H1 (cell line): ENCODE measurements at regions not wholly inside any gene's neighbourhood (a gene's known extent, or its start where the extent isn't known, plus 50 kb on each side); places are given as distances from the start of the nearest gene placed in this dataset.

Source experiments
- SP2 ChIP-seq: IDR thresholded peaks from 2 replicates; pipeline ENCODE4 v1.6.1; 2012; ENCODE audit warnings: mild to moderate bottlenecking, low read length, inconsistent platforms
- TF ChIP-seq, protein P1 (sequence below): fragments of 300-600 bp; sonication (generic); IDR thresholded peaks from 2 replicates; pipeline ENCODE4 v1.7.1; 2012; ENCODE audit warnings: low read length, moderate library complexity, mild to moderate bottlenecking, inconsistent platforms; ENCODE audit not compliant: insufficient replicate concordance
- TF ChIP-seq, protein P2 (sequence below): IDR thresholded peaks from 2 replicates; pipeline ENCODE4 v1.6.1; 2011; ENCODE audit warnings: low read length, improper control_type of control experiment

DNA sequence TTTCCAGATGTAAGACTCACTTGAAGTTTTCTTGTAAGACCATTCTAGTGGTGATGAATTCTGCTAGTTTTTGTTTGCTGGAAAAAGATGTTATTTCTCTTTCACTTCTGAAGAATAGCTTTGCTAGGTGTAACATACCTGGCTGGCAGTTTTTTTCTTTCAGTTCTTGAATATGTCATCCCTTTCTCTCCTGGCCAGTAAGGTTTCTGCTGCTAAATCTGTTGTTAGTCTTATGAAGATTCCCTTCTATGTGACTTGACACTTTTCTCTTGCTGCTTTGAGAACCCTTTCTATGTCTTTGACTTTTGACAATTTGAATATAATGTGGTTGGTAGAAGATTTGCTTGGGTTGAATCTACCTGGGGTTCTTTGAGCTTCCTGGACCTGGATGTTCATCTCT lies 314.7 kb upstream of the NOX3 start (continued):
- TF ChIP-seq, protein P1, sequence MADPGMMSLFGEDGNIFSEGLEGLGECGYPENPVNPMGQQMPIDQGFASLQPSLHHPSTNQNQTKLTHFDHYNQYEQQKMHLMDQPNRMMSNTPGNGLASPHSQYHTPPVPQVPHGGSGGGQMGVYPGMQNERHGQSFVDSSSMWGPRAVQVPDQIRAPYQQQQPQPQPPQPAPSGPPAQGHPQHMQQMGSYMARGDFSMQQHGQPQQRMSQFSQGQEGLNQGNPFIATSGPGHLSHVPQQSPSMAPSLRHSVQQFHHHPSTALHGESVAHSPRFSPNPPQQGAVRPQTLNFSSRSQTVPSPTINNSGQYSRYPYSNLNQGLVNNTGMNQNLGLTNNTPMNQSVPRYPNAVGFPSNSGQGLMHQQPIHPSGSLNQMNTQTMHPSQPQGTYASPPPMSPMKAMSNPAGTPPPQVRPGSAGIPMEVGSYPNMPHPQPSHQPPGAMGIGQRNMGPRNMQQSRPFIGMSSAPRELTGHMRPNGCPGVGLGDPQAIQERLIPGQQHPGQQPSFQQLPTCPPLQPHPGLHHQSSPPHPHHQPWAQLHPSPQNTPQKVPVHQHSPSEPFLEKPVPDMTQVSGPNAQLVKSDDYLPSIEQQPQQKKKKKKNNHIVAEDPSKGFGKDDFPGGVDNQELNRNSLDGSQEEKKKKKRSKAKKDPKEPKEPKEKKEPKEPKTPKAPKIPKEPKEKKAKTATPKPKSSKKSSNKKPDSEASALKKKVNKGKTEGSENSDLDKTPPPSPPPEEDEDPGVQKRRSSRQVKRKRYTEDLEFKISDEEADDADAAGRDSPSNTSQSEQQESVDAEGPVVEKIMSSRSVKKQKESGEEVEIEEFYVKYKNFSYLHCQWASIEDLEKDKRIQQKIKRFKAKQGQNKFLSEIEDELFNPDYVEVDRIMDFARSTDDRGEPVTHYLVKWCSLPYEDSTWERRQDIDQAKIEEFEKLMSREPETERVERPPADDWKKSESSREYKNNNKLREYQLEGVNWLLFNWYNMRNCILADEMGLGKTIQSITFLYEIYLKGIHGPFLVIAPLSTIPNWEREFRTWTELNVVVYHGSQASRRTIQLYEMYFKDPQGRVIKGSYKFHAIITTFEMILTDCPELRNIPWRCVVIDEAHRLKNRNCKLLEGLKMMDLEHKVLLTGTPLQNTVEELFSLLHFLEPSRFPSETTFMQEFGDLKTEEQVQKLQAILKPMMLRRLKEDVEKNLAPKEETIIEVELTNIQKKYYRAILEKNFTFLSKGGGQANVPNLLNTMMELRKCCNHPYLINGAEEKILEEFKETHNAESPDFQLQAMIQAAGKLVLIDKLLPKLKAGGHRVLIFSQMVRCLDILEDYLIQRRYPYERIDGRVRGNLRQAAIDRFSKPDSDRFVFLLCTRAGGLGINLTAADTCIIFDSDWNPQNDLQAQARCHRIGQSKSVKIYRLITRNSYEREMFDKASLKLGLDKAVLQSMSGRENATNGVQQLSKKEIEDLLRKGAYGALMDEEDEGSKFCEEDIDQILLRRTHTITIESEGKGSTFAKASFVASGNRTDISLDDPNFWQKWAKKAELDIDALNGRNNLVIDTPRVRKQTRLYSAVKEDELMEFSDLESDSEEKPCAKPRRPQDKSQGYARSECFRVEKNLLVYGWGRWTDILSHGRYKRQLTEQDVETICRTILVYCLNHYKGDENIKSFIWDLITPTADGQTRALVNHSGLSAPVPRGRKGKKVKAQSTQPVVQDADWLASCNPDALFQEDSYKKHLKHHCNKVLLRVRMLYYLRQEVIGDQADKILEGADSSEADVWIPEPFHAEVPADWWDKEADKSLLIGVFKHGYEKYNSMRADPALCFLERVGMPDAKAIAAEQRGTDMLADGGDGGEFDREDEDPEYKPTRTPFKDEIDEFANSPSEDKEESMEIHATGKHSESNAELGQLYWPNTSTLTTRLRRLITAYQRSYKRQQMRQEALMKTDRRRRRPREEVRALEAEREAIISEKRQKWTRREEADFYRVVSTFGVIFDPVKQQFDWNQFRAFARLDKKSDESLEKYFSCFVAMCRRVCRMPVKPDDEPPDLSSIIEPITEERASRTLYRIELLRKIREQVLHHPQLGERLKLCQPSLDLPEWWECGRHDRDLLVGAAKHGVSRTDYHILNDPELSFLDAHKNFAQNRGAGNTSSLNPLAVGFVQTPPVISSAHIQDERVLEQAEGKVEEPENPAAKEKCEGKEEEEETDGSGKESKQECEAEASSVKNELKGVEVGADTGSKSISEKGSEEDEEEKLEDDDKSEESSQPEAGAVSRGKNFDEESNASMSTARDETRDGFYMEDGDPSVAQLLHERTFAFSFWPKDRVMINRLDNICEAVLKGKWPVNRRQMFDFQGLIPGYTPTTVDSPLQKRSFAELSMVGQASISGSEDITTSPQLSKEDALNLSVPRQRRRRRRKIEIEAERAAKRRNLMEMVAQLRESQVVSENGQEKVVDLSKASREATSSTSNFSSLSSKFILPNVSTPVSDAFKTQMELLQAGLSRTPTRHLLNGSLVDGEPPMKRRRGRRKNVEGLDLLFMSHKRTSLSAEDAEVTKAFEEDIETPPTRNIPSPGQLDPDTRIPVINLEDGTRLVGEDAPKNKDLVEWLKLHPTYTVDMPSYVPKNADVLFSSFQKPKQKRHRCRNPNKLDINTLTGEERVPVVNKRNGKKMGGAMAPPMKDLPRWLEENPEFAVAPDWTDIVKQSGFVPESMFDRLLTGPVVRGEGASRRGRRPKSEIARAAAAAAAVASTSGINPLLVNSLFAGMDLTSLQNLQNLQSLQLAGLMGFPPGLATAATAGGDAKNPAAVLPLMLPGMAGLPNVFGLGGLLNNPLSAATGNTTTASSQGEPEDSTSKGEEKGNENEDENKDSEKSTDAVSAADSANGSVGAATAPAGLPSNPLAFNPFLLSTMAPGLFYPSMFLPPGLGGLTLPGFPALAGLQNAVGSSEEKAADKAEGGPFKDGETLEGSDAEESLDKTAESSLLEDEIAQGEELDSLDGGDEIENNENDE, result no peak
- no peak for TF ChIP-seq SP2
- TF ChIP-seq, protein P2, sequence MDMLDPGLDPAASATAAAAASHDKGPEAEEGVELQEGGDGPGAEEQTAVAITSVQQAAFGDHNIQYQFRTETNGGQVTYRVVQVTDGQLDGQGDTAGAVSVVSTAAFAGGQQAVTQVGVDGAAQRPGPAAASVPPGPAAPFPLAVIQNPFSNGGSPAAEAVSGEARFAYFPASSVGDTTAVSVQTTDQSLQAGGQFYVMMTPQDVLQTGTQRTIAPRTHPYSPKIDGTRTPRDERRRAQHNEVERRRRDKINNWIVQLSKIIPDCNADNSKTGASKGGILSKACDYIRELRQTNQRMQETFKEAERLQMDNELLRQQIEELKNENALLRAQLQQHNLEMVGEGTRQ, result no peak
- TF ChIP-seq, all 59 proteins: peak for 0
